ENCODE measurements at regions not wholly inside any gene's neighbourhood (a gene's known extent, or its start where the extent isn't known, plus 50 kb on each side); places are given as distances from the start of the nearest gene placed in this dataset.

DNA sequence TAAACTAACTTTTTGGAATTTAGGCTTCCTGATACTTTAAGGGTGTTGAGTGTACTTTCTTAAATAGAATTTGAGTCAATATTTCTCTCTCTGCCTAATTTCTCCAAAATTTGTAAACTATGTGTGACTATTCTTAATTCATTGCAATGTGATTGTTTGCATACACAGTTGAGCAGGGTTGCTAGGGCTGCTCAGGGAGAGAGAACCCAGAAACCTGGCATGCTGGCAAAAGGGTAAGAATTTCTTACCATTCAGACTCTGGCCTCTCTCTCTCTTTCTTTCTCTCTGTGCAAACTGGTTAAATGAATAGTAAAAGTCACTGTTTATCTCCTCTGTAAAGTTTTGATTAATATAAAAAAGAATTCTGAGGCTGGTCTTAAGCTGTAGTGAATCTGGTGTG lies 51.0 kb upstream of the NAMPT start:
- TF ChIP-seq, protein P1, sequence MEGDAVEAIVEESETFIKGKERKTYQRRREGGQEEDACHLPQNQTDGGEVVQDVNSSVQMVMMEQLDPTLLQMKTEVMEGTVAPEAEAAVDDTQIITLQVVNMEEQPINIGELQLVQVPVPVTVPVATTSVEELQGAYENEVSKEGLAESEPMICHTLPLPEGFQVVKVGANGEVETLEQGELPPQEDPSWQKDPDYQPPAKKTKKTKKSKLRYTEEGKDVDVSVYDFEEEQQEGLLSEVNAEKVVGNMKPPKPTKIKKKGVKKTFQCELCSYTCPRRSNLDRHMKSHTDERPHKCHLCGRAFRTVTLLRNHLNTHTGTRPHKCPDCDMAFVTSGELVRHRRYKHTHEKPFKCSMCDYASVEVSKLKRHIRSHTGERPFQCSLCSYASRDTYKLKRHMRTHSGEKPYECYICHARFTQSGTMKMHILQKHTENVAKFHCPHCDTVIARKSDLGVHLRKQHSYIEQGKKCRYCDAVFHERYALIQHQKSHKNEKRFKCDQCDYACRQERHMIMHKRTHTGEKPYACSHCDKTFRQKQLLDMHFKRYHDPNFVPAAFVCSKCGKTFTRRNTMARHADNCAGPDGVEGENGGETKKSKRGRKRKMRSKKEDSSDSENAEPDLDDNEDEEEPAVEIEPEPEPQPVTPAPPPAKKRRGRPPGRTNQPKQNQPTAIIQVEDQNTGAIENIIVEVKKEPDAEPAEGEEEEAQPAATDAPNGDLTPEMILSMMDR (IDR thresholded peaks at IDR 0.05): no peak
- no peak for TF ChIP-seq POLR2AphosphoS5 (IDR thresholded peaks at IDR 0.05)
